ENCODE measurements at regions not wholly inside any gene's neighbourhood (a gene's known extent, or its start where the extent isn't known, plus 50 kb on each side); places are given as distances from the start of the nearest gene placed in this dataset.

DNA sequence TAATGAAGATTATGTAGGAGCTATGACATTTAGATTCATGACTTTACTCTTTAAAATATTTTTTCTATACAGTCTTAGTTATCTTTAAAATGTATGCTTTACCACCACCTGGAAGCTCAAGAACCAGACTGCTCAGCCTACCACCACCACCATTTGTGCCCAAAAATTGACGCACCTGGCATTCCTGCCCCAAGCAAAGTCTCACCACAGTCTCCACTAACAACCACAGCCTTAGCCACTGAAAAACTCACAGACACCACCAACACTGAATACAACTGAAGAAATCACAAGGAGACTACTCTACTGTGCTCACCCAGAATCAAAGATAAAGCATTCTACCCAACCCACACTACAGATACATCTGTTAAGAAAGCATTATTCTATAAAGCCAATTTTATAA is 201.9 kb upstream of the PDE10A start:
- no peak for DNase-seq (ENCODE audit: low read depth)
- TF ChIP-seq, protein P1, sequence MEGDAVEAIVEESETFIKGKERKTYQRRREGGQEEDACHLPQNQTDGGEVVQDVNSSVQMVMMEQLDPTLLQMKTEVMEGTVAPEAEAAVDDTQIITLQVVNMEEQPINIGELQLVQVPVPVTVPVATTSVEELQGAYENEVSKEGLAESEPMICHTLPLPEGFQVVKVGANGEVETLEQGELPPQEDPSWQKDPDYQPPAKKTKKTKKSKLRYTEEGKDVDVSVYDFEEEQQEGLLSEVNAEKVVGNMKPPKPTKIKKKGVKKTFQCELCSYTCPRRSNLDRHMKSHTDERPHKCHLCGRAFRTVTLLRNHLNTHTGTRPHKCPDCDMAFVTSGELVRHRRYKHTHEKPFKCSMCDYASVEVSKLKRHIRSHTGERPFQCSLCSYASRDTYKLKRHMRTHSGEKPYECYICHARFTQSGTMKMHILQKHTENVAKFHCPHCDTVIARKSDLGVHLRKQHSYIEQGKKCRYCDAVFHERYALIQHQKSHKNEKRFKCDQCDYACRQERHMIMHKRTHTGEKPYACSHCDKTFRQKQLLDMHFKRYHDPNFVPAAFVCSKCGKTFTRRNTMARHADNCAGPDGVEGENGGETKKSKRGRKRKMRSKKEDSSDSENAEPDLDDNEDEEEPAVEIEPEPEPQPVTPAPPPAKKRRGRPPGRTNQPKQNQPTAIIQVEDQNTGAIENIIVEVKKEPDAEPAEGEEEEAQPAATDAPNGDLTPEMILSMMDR (conservative IDR thresholded peaks at IDR 0.05; ENCODE audit: low read depth, low read length) = no peak
- no peak overlapping the region for H3K4me3 ChIP-seq (ENCODE audit: low read depth, low read length)

DNA sequence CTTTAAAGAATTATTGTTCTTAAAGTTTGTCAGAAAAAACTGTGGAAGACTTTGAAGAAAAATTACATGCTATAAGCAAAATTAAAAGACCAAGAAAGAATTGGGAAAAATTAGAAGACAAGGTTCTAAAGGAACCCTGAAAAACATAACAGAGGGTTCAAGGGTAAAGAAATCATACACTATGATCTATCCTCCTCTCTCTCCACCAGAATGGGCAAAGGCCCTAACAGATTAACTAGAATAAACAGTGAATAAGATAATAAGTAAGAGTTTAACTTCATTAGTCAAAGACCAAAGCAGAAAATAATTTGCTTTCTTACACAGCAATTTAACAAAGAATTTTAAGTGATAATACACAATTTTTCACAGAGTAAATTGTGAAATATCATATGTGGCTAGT is 201.2 kb upstream of the PDE10A start:
- DNase-seq (ENCODE audit: low read depth) = no peak
- TF ChIP-seq, protein P1 (conservative IDR thresholded peaks at IDR 0.05; ENCODE audit: low read depth, low read length) = no peak
- H3K4me3 ChIP-seq (ENCODE audit: low read depth, low read length) = no peak overlapping the region

DNA sequence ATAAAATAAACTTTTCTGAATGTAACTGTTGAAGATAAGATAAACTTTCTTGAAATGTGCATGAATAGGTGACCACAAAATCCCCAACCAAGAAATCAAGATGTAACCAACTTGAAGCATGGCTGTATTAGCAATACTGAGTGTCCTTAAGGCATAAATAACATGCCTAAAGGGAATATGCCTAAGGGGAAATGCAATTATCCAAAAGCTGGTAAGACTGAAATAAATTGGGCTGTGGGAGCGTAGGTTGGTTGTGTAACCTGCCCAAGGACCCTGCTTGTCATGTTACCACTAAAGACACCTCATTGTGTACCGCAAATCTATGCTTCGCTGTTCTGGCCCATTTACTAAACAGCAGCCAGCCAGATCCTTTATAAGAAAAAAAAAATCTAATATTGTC is 200.8 kb upstream of the PDE10A start:
- TF ChIP-seq, protein P1 (conservative IDR thresholded peaks at IDR 0.05; ENCODE audit: low read depth, low read length) = no peak
- DNase-seq (ENCODE audit: low read depth) = no peak
- no peak overlapping the region for H3K4me3 ChIP-seq (ENCODE audit: low read depth, low read length)

DNA sequence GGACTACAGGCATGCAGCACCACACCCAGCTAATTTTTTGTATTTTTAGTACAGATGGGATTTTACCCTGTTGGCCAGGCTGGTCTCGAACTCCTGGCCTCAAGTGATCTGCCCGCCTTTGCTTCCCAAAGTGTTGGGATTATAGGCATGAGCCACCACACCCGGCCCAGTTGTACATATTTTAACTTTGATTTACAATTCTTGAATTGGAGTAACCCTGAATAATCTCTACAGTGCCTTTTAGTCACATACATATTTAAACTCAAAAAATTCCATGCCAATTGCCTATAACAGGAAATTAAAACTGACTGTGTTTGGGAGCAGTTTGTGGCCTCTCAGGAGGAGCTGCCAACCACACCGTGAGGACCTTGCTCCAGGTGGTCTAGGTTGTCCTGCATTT is 199.8 kb upstream of the PDE10A start:
- no peak for DNase-seq (ENCODE audit: low read depth)
- TF ChIP-seq, protein P1 (conservative IDR thresholded peaks at IDR 0.05; ENCODE audit: low read depth, low read length) = no peak
- no peak overlapping the region for H3K4me3 ChIP-seq (ENCODE audit: low read depth, low read length)

DNA sequence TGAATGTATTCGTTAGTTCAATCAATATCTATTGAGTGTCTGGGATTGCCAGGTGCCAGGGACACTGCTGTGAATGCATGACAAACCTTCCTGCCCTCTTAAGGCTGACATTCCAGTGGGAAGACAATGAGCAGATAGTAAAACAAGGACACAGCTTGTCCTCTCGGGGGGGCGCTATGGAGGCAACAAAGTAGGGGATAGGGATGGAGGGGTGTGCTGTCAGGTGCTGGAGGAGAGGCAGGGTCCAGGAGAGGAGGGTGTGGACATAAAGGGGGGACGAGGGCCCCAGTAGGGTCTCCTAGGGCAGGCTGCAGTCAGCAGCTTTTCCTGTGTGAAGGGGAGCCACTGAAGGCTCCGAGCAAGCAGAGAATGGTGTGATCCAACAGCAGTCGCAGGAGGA is 198.2 kb upstream of the PDE10A start:
- H3K4me3 ChIP-seq (ENCODE audit: low read depth, low read length) = no peak overlapping the region
- TF ChIP-seq, protein P1 (conservative IDR thresholded peaks at IDR 0.05; ENCODE audit: low read depth, low read length) = no peak
- no peak for DNase-seq (ENCODE audit: low read depth)

DNA sequence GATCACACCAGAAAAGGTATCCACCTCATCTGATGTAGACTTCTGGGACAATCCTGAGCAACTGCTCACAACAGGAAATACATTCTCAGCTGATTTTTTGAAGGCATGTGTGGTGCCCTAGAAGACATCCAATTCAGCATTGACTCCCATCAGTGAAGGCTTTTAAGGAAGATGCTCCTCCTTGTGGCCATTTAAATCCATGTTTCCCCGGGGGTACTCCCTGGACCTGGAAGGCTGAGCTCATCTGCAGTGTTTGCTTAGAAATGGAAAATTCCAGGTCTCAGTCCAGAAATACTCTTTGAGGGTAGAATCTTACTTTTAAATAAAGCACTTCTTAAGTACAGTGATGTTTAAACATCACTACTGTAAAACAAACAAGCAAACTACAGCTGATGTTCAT is 195.5 kb upstream of the PDE10A start:
- TF ChIP-seq, protein P1 (conservative IDR thresholded peaks at IDR 0.05; ENCODE audit: low read depth, low read length) = peak; percentile 63
- H3K4me3 ChIP-seq (ENCODE audit: low read depth, low read length) = no peak overlapping the region
- DNase-seq (ENCODE audit: low read depth) = peak; percentile 63

DNA sequence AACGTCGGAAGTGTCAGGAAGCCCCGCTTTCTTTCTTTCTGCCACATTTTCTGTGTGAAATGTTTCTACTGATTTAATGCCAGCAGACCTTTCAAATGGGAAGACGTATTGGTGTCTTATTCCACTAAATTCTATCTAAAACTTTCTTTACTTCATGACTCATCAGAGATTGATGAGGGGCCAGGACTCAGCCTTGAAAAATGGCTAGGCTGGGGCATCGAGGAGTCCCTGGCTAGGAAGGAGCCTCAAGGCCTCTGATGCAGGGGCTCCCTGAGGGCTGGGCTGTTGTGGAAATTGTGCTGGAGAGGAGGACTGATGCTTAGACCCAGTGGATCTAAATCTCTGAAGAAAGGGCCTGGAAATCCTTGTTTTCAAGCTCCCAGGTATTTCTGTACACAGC is 192.8 kb upstream of the PDE10A start:
- TF ChIP-seq, protein P1 (conservative IDR thresholded peaks at IDR 0.05; ENCODE audit: low read depth, low read length) = no peak
- H3K4me3 ChIP-seq (ENCODE audit: low read depth, low read length) = no peak overlapping the region
- no peak for DNase-seq (ENCODE audit: low read depth)
